ENCODE measurements at regions not wholly inside any gene's neighbourhood (a gene's known extent, or its start where the extent isn't known, plus 50 kb on each side); places are given as distances from the start of the nearest gene placed in this dataset.

GRCh38 chr11:80621871-80622270 is 1181.0 kb upstream of the TENM4 start:
- TF ChIP-seq CTCF (IDR thresholded peaks at IDR 0.05), result no peak
- TF ChIP-seq POLR2A (IDR thresholded peaks at IDR 0.05), result no peak

All from heart left ventricle (tissue), 13 donors.